Ovary (tissue), 7 donors: ENCODE measurements at regions not wholly inside any gene's neighbourhood (a gene's known extent, or its start where the extent isn't known, plus 50 kb on each side); places are given as distances from the start of the nearest gene placed in this dataset.

Experiments
- DNase-seq, 5 donors: peaks; one replicate each; pipeline ENCODE4 v3.0.0-alpha.2; 2019 to 2020
- H3K27ac ChIP-seq, 2 donors: fragments of 200-600 bp; one replicate each; pipeline versions ENCODE4 v1.5.1 to v1.8.0; 2019 to 2022
- H3K27me3 ChIP-seq: fragments of 200-600 bp; one replicate; pipeline ENCODE4 v1.8.0; 2022
- H3K36me3 ChIP-seq: fragments of 200-600 bp; sonication (generic); one replicate; pipeline ENCODE4 v1.5.1; 2019
- H3K4me1 ChIP-seq: one replicate; pipeline ENCODE4 v1.8.1; 2013; ENCODE audit warnings: mild to moderate bottlenecking, moderate library complexity; ENCODE audit not compliant: insufficient read depth
- H3K4me3 ChIP-seq: fragments of 200-600 bp; sonication (generic); one replicate; pipeline ENCODE4 v1.5.1; 2017
- H3K9me3 ChIP-seq, 2 donors: fragments of 200-600 bp in 1 of 2; sonication (generic) in 1 of 2; one replicate each; pipeline versions ENCODE4 v1.5.1 to v1.8.1; 2013 to 2019; ENCODE audit warnings: mild to moderate bottlenecking in 1 of 2, moderate library complexity in 1 of 2
- CTCF ChIP-seq, 3 donors: fragments of 450-650 bp in 2 of 3; fragments of 200-600 bp in 1 of 3; IDR thresholded peaks; one replicate each; pipeline versions ENCODE4 v1.5.1 to v1.8.0; 2016 to 2022; ENCODE audit warnings: antibody characterized with exemption in 3 of 3, mild to moderate bottlenecking in 1 of 3
- EP300 ChIP-seq: sonication (generic); formaldehyde crosslinking; IDR thresholded peaks from one replicate; pipeline ENCODE4 v1.6.1; 2017; ENCODE audit warnings: antibody characterized with exemption
- POLR2A ChIP-seq: fragments of 450-650 bp; IDR thresholded peaks from one replicate; pipeline ENCODE4 v1.6.1; 2017; ENCODE audit warnings: antibody characterized with exemption, mild to moderate bottlenecking, moderate library complexity
- WGBS, 3 donors: extraction: QIAGEN DNeasy Blood & Tissue Kit in 1 of 3; methylation state at CpG; one replicate each; pipeline versions ENCODE4 v1.1.5 to v1.1.7; 2013 to 2017; 5-methylcytosine and 5-hydroxymethylcytosine counted together
- intact Hi-C, 4 donors: fragments of 100-400 bp; cut with DNase I; formaldehyde crosslinking; loops; one replicate each; pipeline versions ENCODE4 v1.11.0 to v1.15.1; 2022 to 2023
- donor health status: DM: no; HTN: no; CAD: no; lungs with moderate emphysema.
- donor health status: DM: no; HTN: no; CAD: no.
- donor health status: Bipolar disorder and iron deficiency.
- donor health status: DM: no; HTN: no; CAD: no.
- donor health status: DM: yes; HTN: yes; CAD: no.

DNA sequence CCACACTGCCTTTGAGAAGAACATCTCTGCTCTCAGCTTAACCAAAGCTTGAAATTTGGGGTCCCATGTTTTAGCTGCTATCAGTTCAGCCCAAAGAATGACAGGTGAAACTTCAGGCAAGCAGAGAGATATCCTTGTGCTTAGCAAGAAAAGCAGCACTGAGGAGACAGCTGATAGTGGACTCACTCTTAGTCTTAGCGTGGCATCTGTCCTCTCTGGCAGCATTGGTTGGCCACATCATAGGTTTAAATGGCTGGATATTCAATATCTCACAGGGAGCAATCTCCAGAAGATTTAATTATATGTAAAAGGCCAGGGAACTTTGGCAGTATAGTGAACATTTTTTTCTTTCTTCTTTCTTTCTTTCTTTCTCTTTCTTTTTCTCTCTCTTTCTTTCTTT is 131.1 kb upstream of the SGK1 start:
- intact Hi-C loops: no loop called here
- Histone ChIP-seq H3K36me3 (no peaks in the 10 kb centered on the region), H3K4me3 (no peak overlapping the region), H3K9me3 (no peaks in the 10 kb centered on the region), H3K27ac (no peak overlapping the region), H3K27me3 (no peaks in the 10 kb centered on the region), H3K4me1 (no peaks in the 10 kb centered on the region)
- DNase-seq: no peak
- 88 to 100% (median 97%) methylated on average over 1 of the region's 1 CpG for WGBS, 3 donors
- TF ChIP-seq POLR2A: no peak
- TF ChIP-seq EP300: no peak
- TF ChIP-seq CTCF (IDR thresholded peaks at IDR 0.05): no peak

GRCh38 chr6:134447883-134448387 is 130.0 kb upstream of the SGK1 start:
- no peak overlapping the region for H3K4me3 ChIP-seq
- H3K27me3 ChIP-seq: no peaks in the 10 kb centered on the region
- no peak for DNase-seq
- intact Hi-C loops: no loop called here
- 43 to 65% (median 58%) methylated on average over 3 of the region's 3 CpGs for WGBS, 3 donors
- H3K27ac ChIP-seq: no peak overlapping the region
- no peaks in the 10 kb centered on the region for H3K9me3 ChIP-seq
- TF ChIP-seq POLR2A (no peak), EP300 (no peak), CTCF (IDR thresholded peaks at IDR 0.05) (no peak)
- no peaks in the 10 kb centered on the region for H3K4me1 ChIP-seq
- H3K36me3 ChIP-seq: no peaks in the 10 kb centered on the region

GRCh38 chr6:134447423-134447822 is 129.5 kb upstream of the SGK1 start:
- H3K9me3 ChIP-seq: no peaks in the 10 kb centered on the region
- WGBS, 3 donors: 40 to 48% (median 45%) methylated on average over 3 of the region's 3 CpGs
- no peak for DNase-seq
- H3K27ac ChIP-seq: peak overlapping the region in 1 of 2 donors; percentile 25
- H3K36me3 ChIP-seq: no peaks in the 10 kb centered on the region
- no peaks in the 10 kb centered on the region for H3K4me1 ChIP-seq
- H3K27me3 ChIP-seq: no peaks in the 10 kb centered on the region
- no peak for TF ChIP-seq EP300
- TF ChIP-seq CTCF (IDR thresholded peaks at IDR 0.05): no peak
- no peak for TF ChIP-seq POLR2A
- H3K4me3 ChIP-seq: no peak overlapping the region
- intact Hi-C loops: no loop called here

DNA sequence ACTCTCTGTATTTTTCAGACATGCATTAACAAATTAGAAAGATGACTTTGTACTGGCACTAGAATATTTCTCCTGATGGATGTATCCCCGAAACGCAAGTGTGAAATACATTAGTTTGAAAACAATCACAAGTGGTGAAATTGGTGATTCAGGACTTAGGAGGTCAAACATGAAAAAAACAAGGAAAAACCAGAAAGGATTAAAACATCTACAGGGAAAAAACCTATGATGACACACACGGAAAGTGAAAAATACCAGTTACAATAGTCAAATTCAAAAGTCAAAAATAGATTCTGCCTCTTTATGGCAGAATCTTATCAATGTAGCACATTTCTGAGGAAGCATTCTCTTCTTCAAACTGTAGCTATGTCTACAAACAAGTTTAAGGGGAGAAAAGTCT is 129.0 kb upstream of the SGK1 start:
- Histone ChIP-seq H3K27me3 (no peaks in the 10 kb centered on the region), H3K4me1 (no peaks in the 10 kb centered on the region), H3K27ac (peak overlapping the region in 1 of 2 donors; percentile 25), H3K4me3 (no peak overlapping the region), H3K9me3 (no peaks in the 10 kb centered on the region), H3K36me3 (no peaks in the 10 kb centered on the region)
- TF ChIP-seq POLR2A (no peak), CTCF (IDR thresholded peaks at IDR 0.05) (no peak), EP300 (no peak)
- intact Hi-C loops: no loop called here
- DNase-seq: no peak
- 39 to 47% (median 44%) methylated on average over 3 of the region's 3 CpGs for WGBS, 3 donors
